Bone marrow (tissue), 2 donors: ENCODE measurements at regions not wholly inside any gene's neighbourhood (a gene's known extent, or its start where the extent isn't known, plus 50 kb on each side); places are given as distances from the start of the nearest gene placed in this dataset.

Experiments
- DNase-seq, 2 donors: peaks; one replicate each; lab custom pipeline; 2025; lab: John Stamatoyannopoulos, UW

- DNase-seq, result no peak
Measured at GRCh38 chr16:52235186-52235585, 311.8 kb downstream of the TOX3 start.

DNA sequence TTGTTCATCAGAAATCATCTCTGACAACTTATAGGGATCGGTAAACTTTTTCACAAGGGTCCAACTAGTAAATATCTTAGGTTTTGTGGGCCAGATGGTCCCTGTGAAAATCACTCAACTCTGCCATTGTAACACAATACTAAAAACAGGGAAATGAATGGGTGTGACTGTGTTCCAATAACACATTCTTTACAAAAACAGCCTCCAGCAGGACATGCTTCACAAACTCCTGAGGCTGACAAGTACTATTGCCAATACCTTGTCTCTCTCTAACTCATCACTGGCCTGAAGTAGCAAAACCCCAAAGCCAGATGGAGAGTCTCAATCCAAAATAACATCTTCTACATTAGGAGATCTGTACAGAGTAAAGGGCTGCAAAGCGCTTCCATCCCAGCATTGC lies 312.3 kb downstream of the TOX3 start:
- DNase-seq, result no peak

GRCh38 chr16:52229471-52229870 lies 317.5 kb downstream of the TOX3 start:
- no peak for DNase-seq

- no peak for DNase-seq
Measured at GRCh38 chr16:52227851-52228250, 319.1 kb downstream of the TOX3 start.

GRCh38 chr16:52212841-52213240 lies 334.1 kb downstream of the TOX3 start:
- DNase-seq, result no peak

GRCh38 chr16:52209227-52209626 lies 337.7 kb downstream of the TOX3 start:
- no peak for DNase-seq

DNA sequence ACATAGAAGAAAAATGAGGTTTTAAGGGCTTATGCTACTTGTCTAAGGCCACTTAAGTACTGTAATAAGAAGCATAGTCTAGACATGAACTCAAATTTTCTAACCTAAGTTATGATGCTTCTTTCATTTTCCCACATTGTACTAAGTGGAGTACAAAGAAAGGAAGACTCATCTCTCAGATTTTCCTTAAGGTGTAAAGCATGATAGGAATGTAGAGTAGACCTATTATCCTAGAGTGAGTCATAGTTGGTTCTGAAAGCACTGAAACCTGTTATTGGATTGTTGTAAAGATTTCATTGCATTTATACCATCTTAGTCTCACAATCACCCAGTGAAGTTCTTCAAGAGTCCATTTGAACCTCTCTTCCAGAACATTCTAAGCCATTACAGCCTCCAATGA lies 343.8 kb downstream of the TOX3 start:
- no peak for DNase-seq

DNA sequence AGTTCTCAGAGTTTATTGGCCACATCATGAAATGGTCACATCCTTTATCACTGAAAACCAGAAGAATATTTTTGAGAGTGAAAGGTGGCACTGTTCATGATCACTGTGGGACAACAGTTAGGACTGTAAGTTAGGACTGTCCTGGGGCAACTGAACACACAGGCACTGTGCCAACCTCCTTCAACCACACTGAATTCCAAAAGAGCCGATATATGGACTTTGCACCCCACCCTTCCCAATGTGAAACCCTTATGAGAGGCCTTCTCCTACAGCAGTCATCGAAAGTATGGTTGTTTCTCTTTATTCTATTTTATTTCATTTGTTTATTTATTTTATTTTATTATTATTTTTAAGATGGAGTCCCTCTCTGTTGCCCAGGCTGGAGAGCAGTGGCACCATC lies 353.5 kb downstream of the TOX3 start:
- DNase-seq, result no peak

DNA sequence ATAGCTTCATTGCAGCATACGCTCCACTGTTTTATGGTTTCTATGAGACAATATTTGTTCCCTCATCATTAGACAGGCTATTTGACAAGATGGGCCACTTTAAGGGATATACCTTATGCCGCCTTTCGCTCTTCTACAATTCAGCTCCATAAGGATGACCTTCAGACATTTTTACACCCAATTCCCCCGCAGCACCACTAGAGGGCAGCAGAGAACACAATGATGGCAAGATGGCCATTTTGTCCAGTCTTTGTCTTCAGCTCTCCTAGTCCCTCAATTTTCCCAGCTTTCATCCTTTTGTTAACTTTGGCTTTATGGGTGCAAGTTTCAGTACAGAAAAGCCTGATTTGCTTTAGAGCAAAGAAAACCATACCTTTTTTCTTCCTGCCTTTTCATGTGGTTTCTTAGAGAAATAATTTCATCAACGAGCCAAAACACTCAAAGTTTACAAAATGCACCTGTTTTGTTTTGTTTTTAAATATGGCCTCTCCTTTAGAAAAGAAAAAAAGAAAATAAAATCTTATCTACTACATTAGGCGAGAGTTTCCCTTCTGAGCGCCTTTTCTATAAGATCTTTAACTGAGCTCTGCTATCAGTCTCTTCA lies 355.3 kb downstream of the TOX3 start:
- DNase-seq, result peak; percentile 1 to 12

DNA sequence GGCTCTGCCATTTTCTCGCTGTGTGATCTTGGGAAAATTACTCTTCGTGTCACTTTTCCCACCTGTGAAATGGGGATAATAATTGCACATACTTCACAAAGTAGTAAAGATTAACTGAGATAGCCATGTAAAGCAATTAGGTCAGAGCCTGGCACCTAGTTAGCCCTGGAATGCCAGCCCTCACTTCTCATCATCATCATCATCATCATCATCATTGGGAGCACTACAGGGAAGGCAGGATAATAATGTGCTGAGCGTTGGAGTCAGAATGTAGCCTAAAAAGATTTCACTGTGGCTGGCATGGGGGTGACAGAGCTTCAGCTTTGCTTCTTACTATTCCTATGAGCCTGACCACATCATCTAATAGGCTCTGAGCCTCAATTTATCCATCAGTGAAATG lies 362.6 kb downstream of the TOX3 start:
- no peak for DNase-seq

- no peak for DNase-seq
Measured at GRCh38 chr16:52182840-52183239, 364.1 kb downstream of the TOX3 start.

- no peak for DNase-seq
Measured at GRCh38 chr16:52174168-52174567, 372.8 kb downstream of the TOX3 start.

DNA sequence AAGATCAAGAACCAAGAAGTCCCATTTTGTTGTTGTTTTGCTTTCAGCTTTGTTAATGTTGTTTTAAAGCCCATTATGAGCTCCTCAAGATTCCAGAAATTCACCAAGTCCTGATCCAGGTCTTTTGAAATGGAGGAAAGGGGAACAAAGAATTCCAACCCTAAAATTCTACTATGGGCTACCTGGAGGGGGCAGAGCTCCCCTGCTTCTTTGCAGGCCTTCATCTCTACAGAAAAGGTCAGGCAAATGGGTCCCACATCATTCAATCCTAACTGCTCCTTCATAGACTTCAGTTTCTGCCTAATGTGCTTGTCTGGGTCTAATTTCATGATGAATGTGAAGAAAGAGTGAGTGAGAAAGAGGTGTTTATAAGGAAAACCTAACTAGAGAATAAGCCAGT lies 375.5 kb downstream of the TOX3 start:
- DNase-seq, result no peak

DNA sequence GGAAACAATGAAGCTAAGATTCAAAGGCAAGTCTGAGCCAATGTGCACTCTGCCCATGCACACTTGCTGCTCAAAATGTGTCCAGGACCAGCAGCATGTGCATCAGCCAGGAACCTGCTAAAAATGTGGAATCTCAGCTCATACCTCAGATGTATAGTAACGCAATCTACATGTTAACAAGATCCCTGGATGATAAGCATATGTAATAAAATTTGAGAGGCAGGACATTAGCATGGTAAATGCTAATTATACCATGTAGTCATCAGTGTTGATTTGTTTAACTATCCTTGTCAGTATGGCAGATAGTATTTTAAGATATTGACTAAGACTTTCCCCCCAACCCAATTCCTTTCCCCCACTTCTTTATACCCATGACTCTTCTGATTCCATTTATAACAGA lies 379.6 kb downstream of the TOX3 start:
- no peak for DNase-seq

GRCh38 chr16:52165961-52166360 lies 381.0 kb downstream of the TOX3 start:
- no peak for DNase-seq

DNA sequence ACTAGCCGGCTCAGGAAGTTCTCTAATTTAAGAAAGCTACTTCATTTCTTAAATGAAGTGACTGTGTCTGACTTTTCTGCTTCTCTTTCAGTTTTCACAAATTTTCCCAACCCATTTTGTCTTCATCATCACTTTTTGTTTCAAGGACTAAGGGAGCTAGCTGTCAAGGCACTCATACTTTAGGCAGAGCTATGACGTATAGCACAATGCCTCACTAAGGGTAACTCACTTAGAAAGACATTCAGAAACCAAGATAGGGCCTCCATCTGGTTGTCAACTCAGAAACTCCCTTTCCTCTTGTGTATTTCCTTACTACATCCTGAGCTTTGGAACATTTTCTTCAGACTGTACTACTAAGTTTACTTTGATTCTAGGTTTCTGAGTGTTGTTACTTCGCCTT lies 397.9 kb downstream of the TOX3 start:
- no peak for DNase-seq

DNA sequence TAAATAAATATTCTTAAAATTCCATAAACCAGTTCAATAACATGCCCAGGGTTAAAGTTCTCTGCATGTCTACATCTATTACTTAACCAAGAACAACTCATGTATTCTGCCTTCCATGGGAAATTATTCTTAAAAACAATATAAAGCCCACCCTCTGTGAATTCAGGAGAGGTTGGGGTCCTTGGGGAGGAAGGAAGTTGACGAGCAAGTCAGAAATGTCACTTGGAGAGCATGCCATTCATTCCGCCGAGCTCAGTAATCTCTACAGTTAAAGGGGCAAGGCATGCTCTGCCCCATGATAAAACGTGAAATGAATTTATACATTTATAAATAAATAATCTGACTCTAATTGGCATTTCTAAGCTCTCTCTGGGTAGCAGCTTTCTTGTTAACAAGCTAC lies 405.1 kb downstream of the TOX3 start:
- no peak for DNase-seq

DNA sequence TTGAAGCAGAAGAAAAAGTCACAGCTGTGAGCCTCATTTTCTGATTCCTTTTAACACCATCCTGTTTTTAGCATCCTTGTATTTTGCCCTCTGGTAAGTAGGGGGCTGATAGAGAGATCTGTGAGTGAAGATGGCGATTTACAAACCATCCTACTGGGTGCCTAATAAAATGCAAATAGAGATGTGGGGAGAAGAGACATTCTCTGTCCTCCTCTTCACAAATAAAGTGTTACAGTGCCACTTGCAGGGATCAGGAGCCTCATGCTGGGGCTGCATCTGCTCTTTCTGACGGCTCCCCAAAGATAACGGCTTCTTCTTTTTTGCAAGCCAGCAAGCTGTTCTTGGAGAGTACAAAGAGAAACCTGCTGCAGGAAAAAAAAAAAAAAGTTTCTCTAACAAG lies 418.6 kb downstream of the TOX3 start:
- DNase-seq, result no peak

- no peak for DNase-seq
Measured at GRCh38 chr16:52123842-52124241, 423.1 kb downstream of the TOX3 start.

DNA sequence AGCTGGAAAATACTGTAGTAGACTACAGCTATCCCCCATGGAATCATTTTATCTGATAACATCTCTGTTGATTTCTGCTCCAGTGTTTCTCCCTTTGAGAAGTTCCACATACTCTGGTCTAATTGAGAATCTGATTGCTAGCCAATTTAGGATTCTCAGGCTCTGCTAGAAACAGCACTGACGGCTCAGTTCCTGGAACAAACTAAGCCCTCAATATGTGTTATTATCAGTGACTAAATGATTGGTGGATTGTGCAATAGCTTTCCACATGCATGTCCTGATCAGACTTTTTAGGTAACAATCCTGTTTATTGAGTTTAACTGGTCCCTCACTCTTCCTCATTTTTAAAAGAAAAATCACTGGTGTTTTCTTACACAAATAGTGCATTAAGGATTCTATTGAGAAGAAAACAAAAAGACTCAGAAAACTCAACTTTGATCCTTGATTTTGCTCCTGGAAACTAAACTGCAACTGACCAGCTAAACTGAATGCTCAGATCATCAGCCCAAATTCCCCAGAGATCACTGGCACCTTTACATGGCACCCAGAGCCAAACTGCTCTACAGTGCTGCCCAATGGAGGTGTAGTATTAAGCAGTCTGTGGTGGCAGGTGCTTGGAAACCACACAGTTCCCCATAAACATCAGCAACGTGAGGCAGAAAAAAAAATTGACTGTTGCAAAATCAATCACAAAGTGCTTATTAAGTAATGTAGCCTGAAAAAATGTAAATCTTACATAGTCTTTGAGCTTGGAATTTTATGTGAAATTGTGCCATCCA lies 423.7 kb downstream of the TOX3 start:
- no peak for DNase-seq

DNA sequence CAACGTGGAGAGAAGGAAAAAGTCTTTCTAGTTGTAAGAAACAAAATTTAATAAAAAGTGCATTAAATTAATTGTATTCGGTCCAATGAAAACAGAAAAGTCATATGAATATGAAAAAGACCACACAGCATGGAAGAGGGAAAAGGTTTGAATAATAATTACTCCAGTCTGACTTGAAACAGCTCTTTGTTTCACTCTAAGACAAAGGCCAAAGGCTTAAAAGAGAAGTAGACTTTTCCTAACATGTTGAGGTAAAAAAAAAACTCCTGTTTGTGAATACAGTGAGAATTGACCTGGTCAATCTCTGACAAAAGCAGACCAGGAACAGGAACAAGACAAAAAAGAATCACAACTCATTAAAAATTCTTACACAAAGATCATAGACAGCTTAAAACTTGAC lies 429.8 kb downstream of the TOX3 start:
- DNase-seq, result no peak

- no peak for DNase-seq
Measured at GRCh38 chr16:52114379-52114778, 432.6 kb downstream of the TOX3 start.

DNA sequence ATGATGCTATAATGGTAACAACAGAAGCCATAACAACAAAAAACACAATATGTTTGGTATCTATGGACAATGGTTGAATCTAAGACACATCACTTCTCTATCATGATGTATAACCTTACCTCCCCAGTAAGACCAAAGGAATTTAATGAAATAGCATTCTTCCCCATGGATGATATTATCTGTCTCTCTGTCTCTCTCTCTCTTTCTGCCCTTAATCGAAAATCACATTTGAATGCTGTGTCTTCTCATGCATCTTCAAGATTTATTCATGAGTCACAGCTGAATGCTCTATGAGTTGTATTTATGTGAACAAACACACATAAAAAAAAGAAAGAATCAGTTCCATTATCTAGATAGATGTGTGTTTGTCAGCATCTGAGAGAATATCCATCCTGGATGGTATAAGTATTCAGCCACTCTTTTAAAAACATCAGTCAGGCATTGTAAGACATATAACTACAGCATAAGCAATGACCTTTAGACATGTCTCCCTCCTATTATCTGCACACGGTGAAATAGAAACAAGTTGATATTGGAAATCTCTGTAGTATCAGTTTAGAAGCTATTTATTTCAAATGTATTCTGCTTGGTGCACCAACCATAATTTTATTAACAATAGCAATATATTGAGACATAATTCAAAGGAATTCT lies 433.3 kb downstream of the TOX3 start:
- DNase-seq, result no peak
